ENCODE measurements at regions not wholly inside any gene's neighbourhood (a gene's known extent, or its start where the extent isn't known, plus 50 kb on each side); places are given as distances from the start of the nearest gene placed in this dataset.

- peak; percentile 49 for DNase-seq
Measured at GRCh38 chr11:31997955-31998354, 92.9 kb upstream of the RCN1 start.

GRCh38 chr11:31996159-31996881 lies 94.6 kb upstream of the RCN1 start:
- DNase-seq: peak; percentile 69

DNA sequence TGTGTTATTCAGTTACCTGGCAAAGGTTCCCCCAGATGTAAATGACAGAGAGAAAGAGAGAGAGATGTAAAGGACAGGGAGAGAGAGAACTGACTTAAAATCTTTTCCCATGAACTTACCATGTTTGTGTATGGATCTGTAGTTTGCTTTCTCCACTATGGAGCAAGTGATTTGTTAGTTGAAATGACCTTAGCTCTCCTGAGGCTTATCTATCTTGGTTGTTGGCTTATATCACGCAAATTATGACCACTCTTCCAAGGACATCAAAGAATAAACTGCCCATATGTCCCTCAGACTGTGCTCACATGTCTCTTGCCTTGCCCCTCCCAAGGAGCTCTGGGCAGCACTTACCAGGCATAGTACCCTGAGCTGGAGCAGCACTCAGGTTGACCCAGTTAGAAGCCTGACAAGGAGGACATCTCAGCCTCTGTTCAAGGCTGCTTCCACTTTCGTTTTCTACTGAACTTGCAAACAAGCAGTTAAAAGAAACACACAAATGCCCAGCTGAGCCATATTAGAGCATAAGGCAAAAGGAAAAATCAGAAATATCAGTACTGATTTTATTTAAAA lies 95.3 kb upstream of the RCN1 start:
- peak; percentile 91 for DNase-seq

DNA sequence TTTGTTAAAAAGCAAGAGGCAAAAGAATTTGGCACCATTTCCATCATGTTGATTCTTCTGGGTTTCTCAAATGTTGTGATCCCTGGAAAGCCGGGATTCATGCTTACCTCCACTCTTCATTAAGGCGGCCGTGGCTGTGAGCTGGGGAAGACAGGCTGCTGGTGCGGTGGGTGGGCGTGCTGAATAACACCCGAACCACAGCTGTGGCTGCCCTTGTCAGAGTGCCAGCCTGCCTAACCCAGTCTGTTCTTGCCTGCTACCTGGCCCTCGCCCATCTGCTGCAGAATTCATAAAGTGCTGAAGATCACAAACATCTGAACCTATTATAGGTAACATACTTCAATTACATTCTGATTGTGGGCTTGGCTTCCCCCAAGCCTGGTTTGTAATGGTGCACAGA lies 95.8 kb upstream of the RCN1 start:
- peak; percentile 100 for DNase-seq

DNA sequence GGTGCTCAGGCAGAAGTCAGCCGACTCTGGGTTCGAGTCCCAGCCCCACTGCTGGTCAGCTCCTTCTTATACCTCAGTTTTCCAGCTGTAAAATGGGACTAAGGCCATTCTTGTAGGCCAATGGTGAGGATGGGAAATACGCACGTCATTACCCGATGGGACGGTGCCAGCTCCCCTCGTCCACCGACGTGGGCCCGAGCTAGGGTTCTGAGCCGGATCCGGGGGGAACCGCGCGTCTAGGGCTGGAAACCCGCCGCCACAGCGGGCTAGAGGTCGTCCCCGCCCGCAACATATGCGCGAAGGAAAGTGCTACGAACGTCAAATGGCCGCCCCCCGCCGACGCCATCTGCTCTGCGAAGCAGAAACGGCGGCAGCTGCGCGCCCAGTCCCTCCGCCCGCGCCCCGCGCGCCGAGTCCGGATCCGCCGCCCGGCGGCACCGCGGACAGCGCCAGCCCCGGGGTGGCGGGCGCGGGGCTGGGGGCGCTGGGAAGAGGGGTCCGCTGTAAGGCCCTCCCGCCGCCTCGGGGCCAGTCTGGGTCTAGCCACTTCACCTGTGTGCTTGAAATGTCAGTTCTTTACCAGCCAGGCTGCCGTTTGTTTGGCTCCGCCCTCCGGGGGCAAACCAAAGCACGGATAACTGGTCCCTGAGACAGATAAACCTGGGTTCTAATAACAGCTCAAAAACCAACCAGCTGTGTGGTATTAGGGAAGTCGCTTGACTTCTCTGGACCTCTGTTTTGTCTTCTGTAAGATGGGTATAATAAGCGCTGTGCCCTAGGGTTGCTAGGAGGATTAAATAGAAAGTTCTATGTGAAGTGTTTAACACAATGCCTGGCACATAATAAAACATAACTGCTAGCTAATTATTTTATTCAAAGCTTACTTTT lies 103.5 kb upstream of the RCN1 start:
- peak; percentile 84 for DNase-seq

DNA sequence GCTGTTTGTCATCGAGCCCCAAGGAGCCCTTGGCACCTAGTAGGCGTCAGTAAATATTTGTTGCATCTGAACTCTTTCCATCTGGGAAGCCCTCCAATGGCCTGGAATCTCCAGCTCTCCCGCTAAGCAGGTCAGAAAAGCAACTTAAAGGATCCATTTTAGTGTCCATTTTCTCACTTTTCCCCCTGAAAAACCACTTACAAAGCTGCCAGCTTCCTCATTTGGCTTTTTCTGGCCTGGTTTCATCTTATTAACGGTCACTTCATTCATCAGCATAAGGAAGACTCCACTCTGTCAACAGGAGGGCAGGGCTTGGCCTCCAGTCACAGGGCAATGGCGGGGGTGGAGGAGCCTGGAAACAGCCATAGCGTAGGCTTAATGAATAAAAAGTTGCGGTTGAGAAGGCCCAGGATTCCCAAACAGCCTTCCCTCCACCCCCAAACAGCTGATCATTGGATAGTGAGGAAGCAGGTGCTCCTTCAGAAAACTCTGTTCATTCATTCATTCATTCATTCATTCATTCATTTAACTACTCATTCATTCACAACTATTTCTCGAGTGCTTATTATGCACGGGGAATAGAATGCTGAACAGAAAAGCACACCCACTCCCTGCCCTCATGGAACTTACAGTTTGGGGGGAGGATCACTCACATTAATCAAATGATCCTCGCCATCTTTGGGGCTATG lies 104.5 kb upstream of the RCN1 start:
- no peak for DNase-seq

GRCh38 chr11:31981457-31981856 lies 109.4 kb upstream of the RCN1 start:
- DNase-seq: no peak

GRCh38 chr11:31977343-31977742 lies 113.5 kb upstream of the RCN1 start:
- no peak for DNase-seq

DNA sequence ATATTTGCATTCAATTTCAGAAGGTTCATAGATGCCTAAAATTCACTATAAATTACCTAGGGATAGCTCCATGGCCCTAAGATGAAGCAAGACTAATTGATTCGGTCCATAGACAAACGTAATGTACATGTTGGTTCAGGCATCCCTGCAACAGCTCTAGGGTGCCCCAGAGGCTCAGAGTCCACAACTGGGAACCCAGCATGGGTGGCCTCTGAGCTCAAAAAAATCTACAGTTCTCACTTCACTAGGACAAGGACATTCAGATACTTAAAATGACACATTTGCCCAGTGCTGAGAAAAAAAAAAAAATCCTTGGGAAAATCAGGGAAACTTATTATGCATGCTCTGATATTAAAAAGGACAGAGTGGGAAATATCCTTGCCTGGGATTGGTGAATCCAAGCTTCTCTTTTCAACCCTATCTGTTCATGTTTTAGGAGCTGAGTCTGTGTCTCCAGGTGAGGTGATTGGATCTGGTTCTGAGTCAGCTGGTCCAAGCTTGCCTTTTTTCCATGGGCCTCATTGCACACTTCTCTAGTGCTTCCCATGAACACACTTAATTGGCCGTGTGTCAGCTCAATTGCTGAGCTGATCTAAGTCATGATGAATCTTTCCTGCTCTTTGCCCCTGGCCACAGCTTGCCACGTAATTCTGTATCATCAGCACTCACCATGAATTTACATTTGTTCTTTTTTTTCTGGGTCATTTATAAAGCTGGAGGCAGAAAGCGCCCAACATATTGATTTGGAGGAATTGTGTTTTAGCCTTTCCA lies 116.3 kb upstream of the RCN1 start:
- DNase-seq: no peak

GRCh38 chr11:31973172-31973571 lies 117.7 kb upstream of the RCN1 start:
- DNase-seq: peak; percentile 75

- DNase-seq: no peak
Measured at GRCh38 chr11:31972623-31973022, 118.3 kb upstream of the RCN1 start.

DNA sequence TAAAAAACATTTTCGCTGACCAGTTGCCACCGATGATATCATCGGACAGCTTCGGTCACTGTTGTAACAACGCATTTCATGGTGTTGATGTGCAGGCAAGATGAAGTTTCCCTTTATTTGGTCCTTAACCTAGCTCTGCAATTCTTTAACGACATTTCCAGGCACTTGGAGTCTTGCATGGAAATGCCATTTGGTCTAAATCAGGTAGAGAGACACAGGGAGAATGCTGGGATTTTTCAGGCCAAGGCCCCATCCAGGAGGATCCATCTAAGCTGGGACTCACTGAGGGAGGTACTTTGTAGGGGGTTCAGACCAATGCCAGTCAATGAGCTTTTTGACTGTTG lies 121.5 kb upstream of the RCN1 start:
- no peak for DNase-seq

GRCh38 chr11:31968461-31969358 lies 122.2 kb upstream of the RCN1 start:
- DNase-seq: peak; percentile 97

GRCh38 chr11:31967404-31968130 lies 123.3 kb upstream of the RCN1 start:
- DNase-seq: peak; percentile 55

DNA sequence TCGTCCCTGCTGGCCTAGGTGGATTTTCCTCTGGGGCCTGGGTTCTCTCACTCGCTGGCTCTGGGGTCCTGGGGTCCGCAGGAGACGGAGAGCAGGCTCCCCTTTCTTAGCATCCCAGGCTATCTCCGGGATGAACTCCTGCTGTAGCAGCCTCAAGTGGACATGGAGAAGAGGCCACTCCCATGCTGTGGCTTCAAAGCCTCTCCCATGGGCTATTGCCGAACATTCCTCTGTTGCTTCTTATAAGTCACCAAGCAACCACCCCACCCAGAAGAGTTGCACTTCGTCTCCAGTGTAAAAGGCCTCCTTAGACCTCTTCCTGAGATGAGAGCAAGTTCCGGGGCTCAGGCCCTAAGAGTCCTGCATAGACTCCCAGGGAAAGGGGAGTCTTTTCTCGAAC lies 124.0 kb upstream of the RCN1 start:
- no peak for DNase-seq

DNA sequence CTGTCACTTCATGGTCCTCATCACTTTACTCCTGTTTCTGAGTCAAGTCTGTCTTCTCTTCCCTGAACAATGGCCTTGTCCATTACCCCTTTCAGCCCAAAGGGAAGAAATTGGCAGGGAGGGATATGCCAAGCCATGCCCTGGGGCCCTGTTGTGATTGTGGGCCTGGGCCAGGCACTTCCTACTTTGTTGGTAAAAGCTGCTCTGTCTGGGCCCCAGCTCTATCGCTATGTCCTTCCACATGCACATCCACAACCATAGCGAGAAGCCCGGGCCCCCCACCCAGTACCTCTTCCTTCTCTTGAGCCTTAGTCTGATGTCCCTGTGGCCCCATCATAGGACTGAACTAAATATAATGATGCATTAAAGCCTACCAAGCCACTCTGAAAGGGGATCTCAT lies 126.7 kb upstream of the RCN1 start:
- DNase-seq: no peak

DNA sequence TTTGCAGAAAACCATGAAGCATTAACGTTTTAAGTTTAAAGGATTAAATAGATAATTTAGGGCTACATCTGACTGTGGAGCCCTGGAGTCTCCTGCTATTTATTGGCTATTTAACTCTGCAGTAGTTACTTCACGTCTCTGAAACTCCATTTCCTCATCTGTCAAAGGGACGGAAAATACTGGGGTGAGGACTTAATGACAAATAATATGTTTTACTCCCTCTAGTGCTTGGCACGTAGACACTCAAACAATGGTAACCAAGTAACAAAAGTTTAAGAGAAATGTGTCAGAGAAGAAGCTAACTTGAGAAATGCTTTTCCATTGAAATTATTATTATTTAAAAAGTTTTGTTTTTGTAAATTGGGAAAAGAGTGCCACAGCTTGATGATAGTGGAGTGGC lies 130.7 kb upstream of the RCN1 start:
- no peak for DNase-seq

DNA sequence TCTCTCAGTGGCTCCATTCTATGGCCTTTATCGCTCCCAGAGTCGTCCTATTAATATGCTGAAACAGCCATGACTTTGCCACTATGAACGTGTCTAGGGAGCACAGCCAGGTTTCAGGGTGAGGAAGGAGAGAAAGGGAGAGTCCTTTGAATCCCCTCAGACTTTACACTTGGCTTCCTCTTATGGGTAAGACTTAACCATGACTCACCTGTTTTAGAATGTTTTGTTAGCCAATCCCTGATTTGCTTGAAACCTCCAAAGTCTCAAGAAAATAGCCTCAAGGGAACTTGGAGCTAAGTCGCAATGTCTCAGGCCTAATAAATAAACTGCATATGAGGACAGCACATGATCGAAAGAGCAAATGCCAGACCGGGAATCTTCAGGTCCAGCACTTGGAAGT lies 131.2 kb upstream of the RCN1 start:
- no peak for DNase-seq

- DNase-seq: no peak
Measured at GRCh38 chr11:31958076-31958735, 132.7 kb upstream of the RCN1 start.

- no peak for DNase-seq
Measured at GRCh38 chr11:31957674-31958073, 133.2 kb upstream of the RCN1 start.

All from NCI-H2171 treated with DMSO at 0.1 percent for 48 hours (cell line).